Liver (tissue), 8 donors: ENCODE measurements at regions not wholly inside any gene's neighbourhood (a gene's known extent, or its start where the extent isn't known, plus 50 kb on each side); places are given as distances from the start of the nearest gene placed in this dataset.

Experiments
- DNase-seq: peaks from one replicate; pipeline ENCODE4 v3.0.0-alpha.2; 2017; ENCODE audit warnings: low spot score
- H3K27ac ChIP-seq, 2 donors: one replicate each; pipeline ENCODE4 v1.7.0; 2013; ENCODE audit warnings: inconsistent platforms in 2 of 2, low read length in 2 of 2, control low read depth in 1 of 2, low read depth in 1 of 2, mild to moderate bottlenecking in 1 of 2
- H3K27me3 ChIP-seq, 4 donors: one replicate each; pipeline versions ENCODE4 v1.6.1 to v1.7.0; 2013; ENCODE audit warnings: low read length in 3 of 4, inconsistent platforms in 1 of 4, mild to moderate bottlenecking in 1 of 4, moderate library complexity in 1 of 4; ENCODE audit not compliant: control insufficient read depth in 4 of 4, insufficient read depth in 4 of 4
- H3K36me3 ChIP-seq, 4 donors: one replicate each; pipeline versions ENCODE4 v1.6.1 to v1.7.0; 2013; ENCODE audit warnings: low read length in 3 of 4, mild to moderate bottlenecking in 3 of 4, low read depth in 1 of 4, moderate library complexity in 1 of 4; ENCODE audit not compliant: control insufficient read depth in 4 of 4, insufficient read depth in 3 of 4
- H3K4me1 ChIP-seq, 4 donors: one replicate each; pipeline versions ENCODE4 v1.6.1 to v1.7.0; 2013; ENCODE audit warnings: low read length in 3 of 4, mild to moderate bottlenecking in 3 of 4, moderate library complexity in 1 of 4; ENCODE audit not compliant: control insufficient read depth in 4 of 4, insufficient read depth in 4 of 4
- H3K4me3 ChIP-seq, 3 donors: one replicate each; pipeline versions ENCODE4 v1.6.1 to v1.7.0; 2013; ENCODE audit warnings: low read length in 3 of 3, control low read depth in 1 of 3, low read depth in 1 of 3, mild to moderate bottlenecking in 1 of 3
- H3K9ac ChIP-seq, 2 donors: one replicate each; pipeline ENCODE4 v1.7.0; 2013; ENCODE audit warnings: low read length in 2 of 2, mild to moderate bottlenecking in 2 of 2, moderate library complexity in 2 of 2, control low read depth in 1 of 2, low read depth in 1 of 2
- H3K9me3 ChIP-seq, 4 donors: one replicate each; pipeline versions ENCODE4 v1.6.1 to v1.7.0; 2013; ENCODE audit warnings: low read length in 3 of 4; ENCODE audit not compliant: control insufficient read depth in 4 of 4
- EGR1 ChIP-seq, 2 donors: IDR thresholded peaks; 2 replicates each; pipeline ENCODE4 v1.6.1; 2016 to 2018; ENCODE audit warnings: antibody characterized with exemption in 2 of 2, low read depth in 2 of 2
- FOXA1 ChIP-seq: IDR thresholded peaks from 2 replicates; pipeline ENCODE4 v1.6.1; 2016; ENCODE audit warnings: antibody characterized with exemption
- FOXA2 ChIP-seq: IDR thresholded peaks from 2 replicates; pipeline ENCODE4 v1.6.1; 2016; ENCODE audit warnings: antibody characterized with exemption
- GABPA ChIP-seq, 2 donors: IDR thresholded peaks in 1 of 2; conservative IDR thresholded peaks in 1 of 2; 2 replicates each; pipeline ENCODE4 v1.6.1; 2016; ENCODE audit warnings: antibody characterized with exemption in 2 of 2, mild to moderate bottlenecking in 1 of 2, moderate library complexity in 1 of 2
- HNF4A ChIP-seq, 2 donors: conservative IDR thresholded peaks; 2 replicates each; pipeline ENCODE4 v1.6.1; 2016; ENCODE audit warnings: antibody characterized with exemption in 2 of 2, mild to moderate bottlenecking in 2 of 2
- HNF4G ChIP-seq: IDR thresholded peaks from 2 replicates; pipeline ENCODE4 v1.6.1; 2016; ENCODE audit warnings: antibody characterized with exemption
- JUND ChIP-seq, 2 donors: IDR thresholded peaks; 2 replicates each; pipeline ENCODE4 v1.6.1; 2016; ENCODE audit warnings: antibody characterized with exemption in 2 of 2
- NR2F2 ChIP-seq: IDR thresholded peaks from 2 replicates; pipeline ENCODE4 v1.6.1; 2016; ENCODE audit warnings: antibody characterized with exemption
- RAD21 ChIP-seq, 2 donors: IDR thresholded peaks; 2 replicates each; pipeline ENCODE4 v1.6.1; 2016; ENCODE audit warnings: antibody characterized with exemption in 2 of 2, mild to moderate bottlenecking in 2 of 2
- RXRA ChIP-seq, 2 donors: IDR thresholded peaks; 2 replicates each; pipeline ENCODE4 v1.6.1; 2017 to 2018; ENCODE audit warnings: antibody characterized with exemption in 2 of 2, mild to moderate bottlenecking in 1 of 2
- SP1 ChIP-seq: IDR thresholded peaks from 2 replicates; pipeline ENCODE4 v1.6.1; 2018; ENCODE audit warnings: antibody characterized with exemption, mild to moderate bottlenecking
- TAF1 ChIP-seq: conservative IDR thresholded peaks from 2 replicates; pipeline ENCODE4 v1.6.1; 2016; ENCODE audit warnings: antibody characterized with exemption, mild to moderate bottlenecking
- YY1 ChIP-seq: IDR thresholded peaks from 2 replicates; pipeline ENCODE4 v1.6.1; 2016; ENCODE audit warnings: antibody characterized with exemption, mild to moderate bottlenecking
- WGBS: extraction: QIAGEN DNeasy Blood & Tissue Kit; methylation state at CpG from one replicate; pipeline ENCODE4 v1.1.7; 2013; 5-methylcytosine and 5-hydroxymethylcytosine counted together
- TF ChIP-seq, protein P1 (sequence below): IDR thresholded peaks from 2 replicates; pipeline ENCODE4 v1.6.1; 2016; ENCODE audit warnings: antibody characterized with exemption
- TF ChIP-seq, protein P2 (sequence below): IDR thresholded peaks from 2 replicates; pipeline ENCODE4 v1.6.1; 2016; ENCODE audit warnings: antibody characterized with exemption
- TF ChIP-seq, protein P3 (sequence below): fragments of 150-350 bp; IDR thresholded peaks from 2 replicates; pipeline ENCODE4 v1.5.1; 2017; ENCODE audit warnings: improper control_type of control experiment, low read depth, low read length; ENCODE audit not compliant: missing input control
- TF ChIP-seq, protein P4 (sequence below): IDR thresholded peaks from 2 replicates; pipeline ENCODE4 v1.6.1; 2016; ENCODE audit warnings: antibody characterized with exemption, mild to moderate bottlenecking
- donor health status: healthy.
- donor health status: healthy.
- donor health status: healthy.
- donor health status: healthy.
- donor health status: healthy.

DNA sequence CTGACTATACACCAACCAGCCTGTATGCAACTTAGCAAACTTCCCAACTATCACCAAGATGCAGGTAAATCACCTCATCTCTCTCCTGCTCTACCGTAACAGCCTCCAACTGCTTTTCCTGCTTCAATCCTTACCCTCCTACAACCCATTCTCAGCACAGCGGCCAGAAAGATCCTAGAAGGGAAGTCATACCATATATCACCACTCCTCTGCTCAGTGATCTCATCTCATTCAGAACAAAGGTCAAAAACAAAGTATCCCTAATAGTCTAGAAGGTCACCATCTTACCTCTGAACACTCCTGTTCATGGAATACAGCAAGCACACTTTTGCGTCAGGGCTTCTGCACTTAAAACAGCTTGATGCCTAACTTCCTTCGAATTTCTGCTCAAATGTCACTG lies 62.2 kb upstream of the RNF38 start:
- H3K4me1 ChIP-seq, result peaks cover 0 to 3% (median 0%) of the 10 kb centered on the region in 4 donors
- H3K27ac ChIP-seq, result no peak overlapping the region
- no peak overlapping the region for H3K4me3 ChIP-seq
- DNase-seq, result no peak
- H3K9me3 ChIP-seq, result no peaks in the 10 kb centered on the region
- H3K9ac ChIP-seq, result no peak overlapping the region
- H3K27me3 ChIP-seq, result no peaks in the 10 kb centered on the region
- H3K36me3 ChIP-seq, result no peaks in the 10 kb centered on the region
- 96% methylated on average over 4 of the region's 4 CpGs for WGBS
- TF ChIP-seq RAD21 (IDR thresholded peaks at IDR 0.05) (no peak), EGR1 (IDR thresholded peaks at IDR 0.05; ENCODE audit: low read depth in 2 of 2) (no peak), TAF1 (no peak), NR2F2 (no peak), HNF4A (conservative IDR thresholded peaks at IDR 0.05) (no peak), RXRA (IDR thresholded peaks at IDR 0.05) (no peak), SP1 (no peak), JUND (IDR thresholded peaks at IDR 0.05) (no peak), FOXA2 (no peak), FOXA1 (no peak), HNF4G (no peak), YY1 (no peak)
- TF ChIP-seq, protein P1, sequence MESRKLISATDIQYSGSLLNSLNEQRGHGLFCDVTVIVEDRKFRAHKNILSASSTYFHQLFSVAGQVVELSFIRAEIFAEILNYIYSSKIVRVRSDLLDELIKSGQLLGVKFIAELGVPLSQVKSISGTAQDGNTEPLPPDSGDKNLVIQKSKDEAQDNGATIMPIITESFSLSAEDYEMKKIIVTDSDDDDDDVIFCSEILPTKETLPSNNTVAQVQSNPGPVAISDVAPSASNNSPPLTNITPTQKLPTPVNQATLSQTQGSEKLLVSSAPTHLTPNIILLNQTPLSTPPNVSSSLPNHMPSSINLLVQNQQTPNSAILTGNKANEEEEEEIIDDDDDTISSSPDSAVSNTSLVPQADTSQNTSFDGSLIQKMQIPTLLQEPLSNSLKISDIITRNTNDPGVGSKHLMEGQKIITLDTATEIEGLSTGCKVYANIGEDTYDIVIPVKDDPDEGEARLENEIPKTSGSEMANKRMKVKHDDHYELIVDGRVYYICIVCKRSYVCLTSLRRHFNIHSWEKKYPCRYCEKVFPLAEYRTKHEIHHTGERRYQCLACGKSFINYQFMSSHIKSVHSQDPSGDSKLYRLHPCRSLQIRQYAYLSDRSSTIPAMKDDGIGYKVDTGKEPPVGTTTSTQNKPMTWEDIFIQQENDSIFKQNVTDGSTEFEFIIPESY, result no peak
- TF ChIP-seq, protein P2, sequence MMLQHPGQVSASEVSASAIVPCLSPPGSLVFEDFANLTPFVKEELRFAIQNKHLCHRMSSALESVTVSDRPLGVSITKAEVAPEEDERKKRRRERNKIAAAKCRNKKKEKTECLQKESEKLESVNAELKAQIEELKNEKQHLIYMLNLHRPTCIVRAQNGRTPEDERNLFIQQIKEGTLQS, result no peak
- TF ChIP-seq, protein P3, sequence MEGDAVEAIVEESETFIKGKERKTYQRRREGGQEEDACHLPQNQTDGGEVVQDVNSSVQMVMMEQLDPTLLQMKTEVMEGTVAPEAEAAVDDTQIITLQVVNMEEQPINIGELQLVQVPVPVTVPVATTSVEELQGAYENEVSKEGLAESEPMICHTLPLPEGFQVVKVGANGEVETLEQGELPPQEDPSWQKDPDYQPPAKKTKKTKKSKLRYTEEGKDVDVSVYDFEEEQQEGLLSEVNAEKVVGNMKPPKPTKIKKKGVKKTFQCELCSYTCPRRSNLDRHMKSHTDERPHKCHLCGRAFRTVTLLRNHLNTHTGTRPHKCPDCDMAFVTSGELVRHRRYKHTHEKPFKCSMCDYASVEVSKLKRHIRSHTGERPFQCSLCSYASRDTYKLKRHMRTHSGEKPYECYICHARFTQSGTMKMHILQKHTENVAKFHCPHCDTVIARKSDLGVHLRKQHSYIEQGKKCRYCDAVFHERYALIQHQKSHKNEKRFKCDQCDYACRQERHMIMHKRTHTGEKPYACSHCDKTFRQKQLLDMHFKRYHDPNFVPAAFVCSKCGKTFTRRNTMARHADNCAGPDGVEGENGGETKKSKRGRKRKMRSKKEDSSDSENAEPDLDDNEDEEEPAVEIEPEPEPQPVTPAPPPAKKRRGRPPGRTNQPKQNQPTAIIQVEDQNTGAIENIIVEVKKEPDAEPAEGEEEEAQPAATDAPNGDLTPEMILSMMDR, result no peak
- TF ChIP-seq, protein P4, sequence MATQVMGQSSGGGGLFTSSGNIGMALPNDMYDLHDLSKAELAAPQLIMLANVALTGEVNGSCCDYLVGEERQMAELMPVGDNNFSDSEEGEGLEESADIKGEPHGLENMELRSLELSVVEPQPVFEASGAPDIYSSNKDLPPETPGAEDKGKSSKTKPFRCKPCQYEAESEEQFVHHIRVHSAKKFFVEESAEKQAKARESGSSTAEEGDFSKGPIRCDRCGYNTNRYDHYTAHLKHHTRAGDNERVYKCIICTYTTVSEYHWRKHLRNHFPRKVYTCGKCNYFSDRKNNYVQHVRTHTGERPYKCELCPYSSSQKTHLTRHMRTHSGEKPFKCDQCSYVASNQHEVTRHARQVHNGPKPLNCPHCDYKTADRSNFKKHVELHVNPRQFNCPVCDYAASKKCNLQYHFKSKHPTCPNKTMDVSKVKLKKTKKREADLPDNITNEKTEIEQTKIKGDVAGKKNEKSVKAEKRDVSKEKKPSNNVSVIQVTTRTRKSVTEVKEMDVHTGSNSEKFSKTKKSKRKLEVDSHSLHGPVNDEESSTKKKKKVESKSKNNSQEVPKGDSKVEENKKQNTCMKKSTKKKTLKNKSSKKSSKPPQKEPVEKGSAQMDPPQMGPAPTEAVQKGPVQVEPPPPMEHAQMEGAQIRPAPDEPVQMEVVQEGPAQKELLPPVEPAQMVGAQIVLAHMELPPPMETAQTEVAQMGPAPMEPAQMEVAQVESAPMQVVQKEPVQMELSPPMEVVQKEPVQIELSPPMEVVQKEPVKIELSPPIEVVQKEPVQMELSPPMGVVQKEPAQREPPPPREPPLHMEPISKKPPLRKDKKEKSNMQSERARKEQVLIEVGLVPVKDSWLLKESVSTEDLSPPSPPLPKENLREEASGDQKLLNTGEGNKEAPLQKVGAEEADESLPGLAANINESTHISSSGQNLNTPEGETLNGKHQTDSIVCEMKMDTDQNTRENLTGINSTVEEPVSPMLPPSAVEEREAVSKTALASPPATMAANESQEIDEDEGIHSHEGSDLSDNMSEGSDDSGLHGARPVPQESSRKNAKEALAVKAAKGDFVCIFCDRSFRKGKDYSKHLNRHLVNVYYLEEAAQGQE, result no peak

DNA sequence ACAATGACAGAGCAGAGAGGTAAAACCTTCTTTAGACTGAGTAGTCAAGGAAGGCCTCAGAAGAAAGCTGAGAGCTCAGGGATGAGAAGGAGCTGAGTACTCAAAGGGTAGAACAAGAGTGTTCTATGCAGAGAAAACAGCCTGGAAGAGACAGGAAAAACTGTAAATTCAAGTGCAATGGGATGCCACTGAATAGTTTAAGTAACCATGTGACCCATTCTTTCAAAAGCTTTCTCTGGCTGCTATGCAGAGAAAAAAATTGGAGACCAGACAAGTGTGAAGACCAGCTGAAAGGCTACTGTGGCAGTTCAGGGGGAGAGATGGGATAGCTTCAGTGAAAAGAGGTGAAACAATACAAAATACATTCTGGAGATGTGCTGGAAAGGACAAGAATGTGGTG lies 61.3 kb upstream of the RNF38 start:
- no peaks in the 10 kb centered on the region for H3K9me3 ChIP-seq
- H3K9ac ChIP-seq, result no peak overlapping the region
- H3K36me3 ChIP-seq, result no peaks in the 10 kb centered on the region
- H3K4me1 ChIP-seq, result peaks cover 0 to 3% (median 0%) of the 10 kb centered on the region in 4 donors
- H3K4me3 ChIP-seq, result no peak overlapping the region
- H3K27ac ChIP-seq, result no peak overlapping the region
- H3K27me3 ChIP-seq, result no peaks in the 10 kb centered on the region
- no peak for DNase-seq
- TF ChIP-seq, protein P3, result no peak
- TF ChIP-seq, protein P4, result no peak
- TF ChIP-seq YY1 (no peak), HNF4A (conservative IDR thresholded peaks at IDR 0.05) (no peak), FOXA2 (no peak), HNF4G (no peak), SP1 (no peak), GABPA (IDR thresholded peaks at IDR 0.05 in 1 of 2, conservative IDR thresholded peaks at IDR 0.05 in 1 of 2) (no peak), RXRA (IDR thresholded peaks at IDR 0.05) (no peak), TAF1 (no peak), NR2F2 (no peak), RAD21 (IDR thresholded peaks at IDR 0.05) (no peak), JUND (IDR thresholded peaks at IDR 0.05) (no peak), EGR1 (IDR thresholded peaks at IDR 0.05; ENCODE audit: low read depth in 2 of 2) (no peak), FOXA1 (no peak)
- TF ChIP-seq, protein P2, result no peak
